GM23338 (cell line): ENCODE measurements at regions not wholly inside any gene's neighbourhood (a gene's known extent, or its start where the extent isn't known, plus 50 kb on each side); places are given as distances from the start of the nearest gene placed in this dataset.

ENCODE experiments used
- ATAC-seq: fragments of 200-7000 bp; cut with Tn5 transposase; 3 replicates; pipeline ENCODE4 v1.9.1; 2020
- DNase-seq: peaks from one replicate; pipeline ENCODE4 v3.0.0-alpha.2; 2015; ENCODE audit warnings: low spot score
- H2AFZ ChIP-seq: fragments of 200-600 bp; sonication (generic); 2 replicates; pipeline ENCODE4 v1.8.0; 2016; ENCODE audit warnings: antibody characterized with exemption, mild to moderate bottlenecking, moderate library complexity
- H3F3A ChIP-seq: fragments of 200-600 bp; sonication (generic); replicated peaks from 2 replicates; pipeline ENCODE4 v1.8.0; 2017; ENCODE audit warnings: antibody characterized with exemption, mixed run types, low read depth
- H3K27ac ChIP-seq: fragments of 200-600 bp; sonication (generic); 2 replicates; pipeline ENCODE4 v1.6.1; 2016; ENCODE audit warnings: low read depth
- H3K27me3 ChIP-seq: fragments of 200-600 bp; sonication (generic); 2 replicates; pipeline ENCODE4 v1.8.0; 2016; ENCODE audit warnings: mild to moderate bottlenecking, mixed run types, moderate library complexity; ENCODE audit not compliant: insufficient read depth
- H3K36me3 ChIP-seq: fragments of 200-600 bp; sonication (generic); 2 replicates; pipeline ENCODE4 v1.8.0; 2016; ENCODE audit warnings: mild to moderate bottlenecking; ENCODE audit not compliant: insufficient read depth
- H3K4me1 ChIP-seq: fragments of 200-600 bp; sonication (generic); 2 replicates; pipeline ENCODE4 v1.8.0; 2016; ENCODE audit warnings: mild to moderate bottlenecking, moderate library complexity; ENCODE audit not compliant: insufficient read depth
- H3K4me2 ChIP-seq: fragments of 200-600 bp; sonication (generic); 2 replicates; pipeline ENCODE4 v1.7.1; 2017; ENCODE audit warnings: mixed run types
- H3K4me3 ChIP-seq: fragments of 200-600 bp; sonication (generic); 2 replicates; pipeline ENCODE4 v1.6.1; 2016; ENCODE audit warnings: mixed run types
- H3K79me2 ChIP-seq: fragments of 200-600 bp; sonication (generic); replicated peaks from 2 replicates; pipeline ENCODE4 v1.8.0; 2017; ENCODE audit warnings: mild to moderate bottlenecking; ENCODE audit not compliant: insufficient read depth
- H3K9me2 ChIP-seq: fragments of 200-600 bp; sonication (generic); 2 replicates; pipeline ENCODE4 v1.8.0; 2017; ENCODE audit not compliant: insufficient read depth
- H4K20me1 ChIP-seq: fragments of 200-600 bp; sonication (generic); replicated peaks from 2 replicates; pipeline ENCODE4 v1.8.0; 2017; ENCODE audit warnings: mild to moderate bottlenecking; ENCODE audit not compliant: insufficient read depth
- H3K27ac Mint-ChIP-seq: 2 replicates; pipeline ENCODE4 v1.8.0; 2020; ENCODE audit warnings: inconsistent platforms, mild to moderate bottlenecking, moderate library complexity, mixed read lengths
- H3K27me3 Mint-ChIP-seq: 3 replicates; pipeline ENCODE4 v1.8.0; 2022; ENCODE audit warnings: low read depth, mild to moderate bottlenecking, moderate library complexity, mixed read lengths, inconsistent platforms; ENCODE audit not compliant: insufficient read depth, poor library complexity
- H3K36me3 Mint-ChIP-seq: 3 replicates; pipeline ENCODE4 v1.8.0; 2021; ENCODE audit warnings: low read depth, mild to moderate bottlenecking, inconsistent platforms, moderate library complexity, mixed read lengths
- H3K4me1 Mint-ChIP-seq: 3 replicates; pipeline ENCODE4 v1.8.0; 2020; ENCODE audit warnings: mild to moderate bottlenecking, inconsistent platforms, mixed read lengths
- H3K4me3 Mint-ChIP-seq: 3 replicates; pipeline ENCODE4 v1.8.0; 2021; ENCODE audit warnings: moderate library complexity, mild to moderate bottlenecking, inconsistent platforms, mixed read lengths
- H3K9me3 Mint-ChIP-seq: 3 replicates; pipeline ENCODE4 v1.8.0; 2020; ENCODE audit warnings: moderate library complexity, mild to moderate bottlenecking, inconsistent platforms, mixed read lengths
- CREB1 ChIP-seq: fragments of 250-450 bp; sonication (Bioruptor Pico); IDR thresholded peaks from 2 replicates; pipeline ENCODE4 v1.5.0; 2020; ENCODE audit warnings: low read depth, mild to moderate bottlenecking, moderate library complexity
- EZH2 ChIP-seq: fragments of 200-600 bp; sonication (generic); IDR thresholded peaks from one replicate; pipeline ENCODE4 v1.8.0; 2017; ENCODE audit warnings: antibody characterized with exemption, mild to moderate bottlenecking, low read depth; ENCODE audit not compliant: unreplicated experiment
- EZH2phosphoT487 ChIP-seq: fragments of 200-600 bp; sonication (generic); IDR thresholded peaks from one replicate; pipeline ENCODE4 v1.8.1; 2018; ENCODE audit warnings: antibody characterized with exemption; ENCODE audit not compliant: unreplicated experiment
- JUNB ChIP-seq: IDR thresholded peaks from one replicate; pipeline ENCODE4 v1.6.1; 2016; ENCODE audit warnings: antibody characterized with exemption; ENCODE audit not compliant: unreplicated experiment
- NANOG ChIP-seq: IDR thresholded peaks from 2 replicates; pipeline ENCODE4 v1.6.1; 2016; ENCODE audit warnings: antibody characterized with exemption, borderline replicate concordance
- POLR2AphosphoS5 ChIP-seq: IDR thresholded peaks from 2 replicates; pipeline ENCODE4 v1.6.1; 2016; ENCODE audit warnings: antibody characterized with exemption, low read depth
- STAT1 ChIP-seq: IDR thresholded peaks from one replicate; pipeline ENCODE4 v1.6.1; 2016; ENCODE audit warnings: antibody characterized with exemption; ENCODE audit not compliant: unreplicated experiment
- ZNF114 ChIP-seq: fragments of 250-450 bp; sonication (Bioruptor Pico); IDR thresholded peaks from 2 replicates; pipeline ENCODE4 v1.5.0; 2020; ENCODE audit warnings: mild to moderate bottlenecking, moderate library complexity
- ZNF331 ChIP-seq: fragments of 250-450 bp; sonication (Bioruptor Pico); IDR thresholded peaks from 2 replicates; pipeline ENCODE4 v1.5.0; 2020; ENCODE audit warnings: low read depth, mild to moderate bottlenecking, moderate library complexity
- TF ChIP-seq, protein P1 (sequence below): IDR thresholded peaks from one replicate; pipeline ENCODE4 v1.6.1; 2018; ENCODE audit warnings: antibody characterized with exemption; ENCODE audit not compliant: unreplicated experiment
- TF ChIP-seq, protein P2 (sequence below), 2 experiments: fragments of 200-600 bp in 1 of 2; sonication (generic) in 1 of 2; conservative IDR thresholded peaks; 2 replicates each; pipeline versions ENCODE4 v1.5.1 to v1.6.1; 2016 to 2017; ENCODE audit warnings: antibody characterized with exemption in 2 of 2, low read depth in 2 of 2, mild to moderate bottlenecking in 2 of 2, moderate library complexity in 1 of 2
- TF ChIP-seq, protein P3 (sequence below): fragments of 250-450 bp; sonication (Bioruptor Pico); IDR thresholded peaks from 2 replicates; pipeline ENCODE4 v1.5.0; 2020; ENCODE audit warnings: mild to moderate bottlenecking, moderate library complexity
- TF ChIP-seq, protein P4 (sequence below): IDR thresholded peaks from 2 replicates; pipeline ENCODE4 v1.6.1; 2016; ENCODE audit warnings: antibody characterized with exemption

DNA sequence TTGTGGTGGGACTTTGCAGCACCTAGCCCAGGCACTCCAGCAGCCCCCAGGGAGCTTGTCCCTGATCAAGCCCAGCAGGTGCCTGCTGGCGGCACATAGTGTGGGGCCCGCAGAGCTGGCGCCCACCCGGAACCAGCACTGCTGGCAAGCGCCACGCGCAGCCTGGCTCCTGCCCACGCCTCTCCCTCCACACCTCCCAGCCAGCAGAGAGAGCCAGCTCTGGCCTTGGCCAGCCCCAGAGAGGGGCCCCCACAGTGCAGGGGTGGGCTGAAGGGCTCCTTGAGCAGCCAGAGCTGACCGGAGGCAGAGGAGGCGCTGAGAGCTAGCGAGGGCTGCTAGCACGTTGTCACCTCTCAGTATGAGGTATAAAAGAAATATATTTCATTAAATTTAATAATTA, 716.5 kb upstream of the MAP3K7 start:
- H3K4me3 ChIP-seq = no peak overlapping the region
- peaks cover 71% of the 10 kb centered on the region for H3K27me3 ChIP-seq
- H3F3A ChIP-seq = no peaks in the 10 kb centered on the region
- no peak for ATAC-seq
- peaks cover 9% of the 10 kb centered on the region; the same call in 1 of the 2 replicates for H3K4me1 ChIP-seq
- H3K27ac ChIP-seq = no peak overlapping the region
- no peak for DNase-seq
- Mint-ChIP-seq H3K9me3 (peaks cover 11% of the 10 kb centered on the region; the same call in 2 of the 3 replicates), H3K4me1 (peaks cover 23% of the 10 kb centered on the region; the same call in 2 of the 3 replicates), H3K27ac (no peak overlapping the region), H3K27me3 (peaks cover 51% of the 10 kb centered on the region), H3K36me3 (peaks cover 5% of the 10 kb centered on the region; the same call in 2 of the 3 replicates), H3K4me3 (no peak overlapping the region)
- no peak overlapping the region for H3K4me2 ChIP-seq
- TF ChIP-seq STAT1 (no peak), ZNF114 (CRISPR knock-in tag) (no peak), ZNF331 (CRISPR knock-in tag) (no peak), POLR2AphosphoS5 (no peak), EZH2 (no peak), JUNB (no peak), NANOG (no peak), EZH2phosphoT487 (no peak), CREB1 (CRISPR knock-in tag) (no peak)
- TF ChIP-seq, protein P1, sequence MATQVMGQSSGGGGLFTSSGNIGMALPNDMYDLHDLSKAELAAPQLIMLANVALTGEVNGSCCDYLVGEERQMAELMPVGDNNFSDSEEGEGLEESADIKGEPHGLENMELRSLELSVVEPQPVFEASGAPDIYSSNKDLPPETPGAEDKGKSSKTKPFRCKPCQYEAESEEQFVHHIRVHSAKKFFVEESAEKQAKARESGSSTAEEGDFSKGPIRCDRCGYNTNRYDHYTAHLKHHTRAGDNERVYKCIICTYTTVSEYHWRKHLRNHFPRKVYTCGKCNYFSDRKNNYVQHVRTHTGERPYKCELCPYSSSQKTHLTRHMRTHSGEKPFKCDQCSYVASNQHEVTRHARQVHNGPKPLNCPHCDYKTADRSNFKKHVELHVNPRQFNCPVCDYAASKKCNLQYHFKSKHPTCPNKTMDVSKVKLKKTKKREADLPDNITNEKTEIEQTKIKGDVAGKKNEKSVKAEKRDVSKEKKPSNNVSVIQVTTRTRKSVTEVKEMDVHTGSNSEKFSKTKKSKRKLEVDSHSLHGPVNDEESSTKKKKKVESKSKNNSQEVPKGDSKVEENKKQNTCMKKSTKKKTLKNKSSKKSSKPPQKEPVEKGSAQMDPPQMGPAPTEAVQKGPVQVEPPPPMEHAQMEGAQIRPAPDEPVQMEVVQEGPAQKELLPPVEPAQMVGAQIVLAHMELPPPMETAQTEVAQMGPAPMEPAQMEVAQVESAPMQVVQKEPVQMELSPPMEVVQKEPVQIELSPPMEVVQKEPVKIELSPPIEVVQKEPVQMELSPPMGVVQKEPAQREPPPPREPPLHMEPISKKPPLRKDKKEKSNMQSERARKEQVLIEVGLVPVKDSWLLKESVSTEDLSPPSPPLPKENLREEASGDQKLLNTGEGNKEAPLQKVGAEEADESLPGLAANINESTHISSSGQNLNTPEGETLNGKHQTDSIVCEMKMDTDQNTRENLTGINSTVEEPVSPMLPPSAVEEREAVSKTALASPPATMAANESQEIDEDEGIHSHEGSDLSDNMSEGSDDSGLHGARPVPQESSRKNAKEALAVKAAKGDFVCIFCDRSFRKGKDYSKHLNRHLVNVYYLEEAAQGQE = no peak
- TF ChIP-seq, protein P2, sequence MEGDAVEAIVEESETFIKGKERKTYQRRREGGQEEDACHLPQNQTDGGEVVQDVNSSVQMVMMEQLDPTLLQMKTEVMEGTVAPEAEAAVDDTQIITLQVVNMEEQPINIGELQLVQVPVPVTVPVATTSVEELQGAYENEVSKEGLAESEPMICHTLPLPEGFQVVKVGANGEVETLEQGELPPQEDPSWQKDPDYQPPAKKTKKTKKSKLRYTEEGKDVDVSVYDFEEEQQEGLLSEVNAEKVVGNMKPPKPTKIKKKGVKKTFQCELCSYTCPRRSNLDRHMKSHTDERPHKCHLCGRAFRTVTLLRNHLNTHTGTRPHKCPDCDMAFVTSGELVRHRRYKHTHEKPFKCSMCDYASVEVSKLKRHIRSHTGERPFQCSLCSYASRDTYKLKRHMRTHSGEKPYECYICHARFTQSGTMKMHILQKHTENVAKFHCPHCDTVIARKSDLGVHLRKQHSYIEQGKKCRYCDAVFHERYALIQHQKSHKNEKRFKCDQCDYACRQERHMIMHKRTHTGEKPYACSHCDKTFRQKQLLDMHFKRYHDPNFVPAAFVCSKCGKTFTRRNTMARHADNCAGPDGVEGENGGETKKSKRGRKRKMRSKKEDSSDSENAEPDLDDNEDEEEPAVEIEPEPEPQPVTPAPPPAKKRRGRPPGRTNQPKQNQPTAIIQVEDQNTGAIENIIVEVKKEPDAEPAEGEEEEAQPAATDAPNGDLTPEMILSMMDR (conservative IDR thresholded peaks at IDR 0.05; ENCODE audit: low read depth in 2 of 2) = no peak
- TF ChIP-seq, protein P3, sequence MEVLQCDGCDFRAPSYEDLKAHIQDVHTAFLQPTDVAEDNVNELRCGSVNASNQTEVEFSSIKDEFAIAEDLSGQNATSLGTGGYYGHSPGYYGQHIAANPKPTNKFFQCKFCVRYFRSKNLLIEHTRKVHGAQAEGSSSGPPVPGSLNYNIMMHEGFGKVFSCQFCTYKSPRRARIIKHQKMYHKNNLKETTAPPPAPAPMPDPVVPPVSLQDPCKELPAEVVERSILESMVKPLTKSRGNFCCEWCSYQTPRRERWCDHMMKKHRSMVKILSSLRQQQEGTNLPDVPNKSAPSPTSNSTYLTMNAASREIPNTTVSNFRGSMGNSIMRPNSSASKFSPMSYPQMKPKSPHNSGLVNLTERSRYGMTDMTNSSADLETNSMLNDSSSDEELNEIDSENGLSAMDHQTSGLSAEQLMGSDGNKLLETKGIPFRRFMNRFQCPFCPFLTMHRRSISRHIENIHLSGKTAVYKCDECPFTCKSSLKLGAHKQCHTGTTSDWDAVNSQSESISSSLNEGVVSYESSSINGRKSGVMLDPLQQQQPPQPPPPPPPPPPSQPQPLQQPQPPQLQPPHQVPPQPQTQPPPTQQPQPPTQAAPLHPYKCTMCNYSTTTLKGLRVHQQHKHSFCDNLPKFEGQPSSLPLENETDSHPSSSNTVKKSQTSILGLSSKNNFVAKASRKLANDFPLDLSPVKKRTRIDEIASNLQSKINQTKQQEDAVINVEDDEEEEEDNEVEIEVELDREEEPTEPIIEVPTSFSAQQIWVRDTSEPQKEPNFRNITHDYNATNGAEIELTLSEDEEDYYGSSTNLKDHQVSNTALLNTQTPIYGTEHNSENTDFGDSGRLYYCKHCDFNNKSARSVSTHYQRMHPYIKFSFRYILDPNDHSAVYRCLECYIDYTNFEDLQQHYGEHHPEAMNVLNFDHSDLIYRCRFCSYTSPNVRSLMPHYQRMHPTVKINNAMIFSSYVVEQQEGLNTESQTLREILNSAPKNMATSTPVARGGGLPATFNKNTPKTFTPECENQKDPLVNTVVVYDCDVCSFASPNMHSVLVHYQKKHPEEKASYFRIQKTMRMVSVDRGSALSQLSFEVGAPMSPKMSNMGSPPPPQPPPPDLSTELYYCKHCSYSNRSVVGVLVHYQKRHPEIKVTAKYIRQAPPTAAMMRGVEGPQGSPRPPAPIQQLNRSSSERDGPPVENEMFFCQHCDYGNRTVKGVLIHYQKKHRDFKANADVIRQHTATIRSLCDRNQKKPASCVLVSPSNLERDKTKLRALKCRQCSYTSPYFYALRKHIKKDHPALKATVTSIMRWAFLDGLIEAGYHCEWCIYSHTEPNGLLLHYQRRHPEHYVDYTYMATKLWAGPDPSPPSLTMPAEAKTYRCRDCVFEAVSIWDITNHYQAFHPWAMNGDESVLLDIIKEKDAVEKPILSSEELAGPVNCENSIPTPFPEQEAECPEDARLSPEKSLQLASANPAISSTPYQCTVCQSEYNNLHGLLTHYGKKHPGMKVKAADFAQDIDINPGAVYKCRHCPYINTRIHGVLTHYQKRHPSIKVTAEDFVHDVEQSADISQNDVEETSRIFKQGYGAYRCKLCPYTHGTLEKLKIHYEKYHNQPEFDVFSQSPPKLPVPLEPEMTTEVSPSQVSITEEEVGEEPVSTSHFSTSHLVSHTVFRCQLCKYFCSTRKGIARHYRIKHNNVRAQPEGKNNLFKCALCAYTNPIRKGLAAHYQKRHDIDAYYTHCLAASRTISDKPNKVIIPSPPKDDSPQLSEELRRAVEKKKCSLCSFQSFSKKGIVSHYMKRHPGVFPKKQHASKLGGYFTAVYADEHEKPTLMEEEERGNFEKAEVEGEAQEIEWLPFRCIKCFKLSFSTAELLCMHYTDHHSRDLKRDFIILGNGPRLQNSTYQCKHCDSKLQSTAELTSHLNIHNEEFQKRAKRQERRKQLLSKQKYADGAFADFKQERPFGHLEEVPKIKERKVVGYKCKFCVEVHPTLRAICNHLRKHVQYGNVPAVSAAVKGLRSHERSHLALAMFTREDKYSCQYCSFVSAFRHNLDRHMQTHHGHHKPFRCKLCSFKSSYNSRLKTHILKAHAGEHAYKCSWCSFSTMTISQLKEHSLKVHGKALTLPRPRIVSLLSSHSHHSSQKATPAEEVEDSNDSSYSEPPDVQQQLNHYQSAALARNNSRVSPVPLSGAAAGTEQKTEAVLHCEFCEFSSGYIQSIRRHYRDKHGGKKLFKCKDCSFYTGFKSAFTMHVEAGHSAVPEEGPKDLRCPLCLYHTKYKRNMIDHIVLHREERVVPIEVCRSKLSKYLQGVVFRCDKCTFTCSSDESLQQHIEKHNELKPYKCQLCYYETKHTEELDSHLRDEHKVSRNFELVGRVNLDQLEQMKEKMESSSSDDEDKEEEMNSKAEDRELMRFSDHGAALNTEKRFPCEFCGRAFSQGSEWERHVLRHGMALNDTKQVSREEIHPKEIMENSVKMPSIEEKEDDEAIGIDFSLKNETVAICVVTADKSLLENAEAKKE = no peak
- TF ChIP-seq, protein P4, sequence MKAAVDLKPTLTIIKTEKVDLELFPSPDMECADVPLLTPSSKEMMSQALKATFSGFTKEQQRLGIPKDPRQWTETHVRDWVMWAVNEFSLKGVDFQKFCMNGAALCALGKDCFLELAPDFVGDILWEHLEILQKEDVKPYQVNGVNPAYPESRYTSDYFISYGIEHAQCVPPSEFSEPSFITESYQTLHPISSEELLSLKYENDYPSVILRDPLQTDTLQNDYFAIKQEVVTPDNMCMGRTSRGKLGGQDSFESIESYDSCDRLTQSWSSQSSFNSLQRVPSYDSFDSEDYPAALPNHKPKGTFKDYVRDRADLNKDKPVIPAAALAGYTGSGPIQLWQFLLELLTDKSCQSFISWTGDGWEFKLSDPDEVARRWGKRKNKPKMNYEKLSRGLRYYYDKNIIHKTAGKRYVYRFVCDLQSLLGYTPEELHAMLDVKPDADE = no peak
- no peaks in the 10 kb centered on the region for H3K36me3 ChIP-seq
- H3K9me2 ChIP-seq = no peaks in the 10 kb centered on the region
- no peaks in the 10 kb centered on the region for H4K20me1 ChIP-seq
- no peak overlapping the region for H2AFZ ChIP-seq
- no peaks in the 10 kb centered on the region for H3K79me2 ChIP-seq
